ENCODE measurements at regions not wholly inside any gene's neighbourhood (a gene's known extent, or its start where the extent isn't known, plus 50 kb on each side); places are given as distances from the start of the nearest gene placed in this dataset.

- Mint-ChIP-seq H3K9me3 (ENCODE audit: insufficient read depth) (no peaks in the 10 kb centered on the region), H3K4me1 (no peaks in the 10 kb centered on the region), H3K27ac (no peak overlapping the region), H3K27me3 (no peaks in the 10 kb centered on the region), H3K4me3 (no peak overlapping the region)
- ChIA-PET CTCF (no interaction called here), POLR2A (no interaction called here)
- Histone ChIP-seq H3K9ac (ENCODE audit: low read length) (no peak overlapping the region), H2AFZ (ENCODE audit: insufficient read depth, low read depth, low read length, poor library complexity, severe bottlenecking) (no peak overlapping the region), H3K27ac (ENCODE audit: low read length in 2 of 2) (no peak overlapping the region), H3K4me2 (replicated peaks; ENCODE audit: low read depth, low read length, poor library complexity, severe bottlenecking) (no peak overlapping the region), H3K4me3 (ENCODE audit: control extremely low read depth in 1 of 5, extremely low read depth in 1 of 5, insufficient read depth in 1 of 5, low read depth in 2 of 5, low read length in 4 of 5) (no peak overlapping the region), H3K27me3 (replicated peaks in 1 of 4; ENCODE audit: control extremely low read depth in 1 of 4, control insufficient read depth in 3 of 4, insufficient read depth in 4 of 4, low read length in 3 of 4) (no peaks in the 10 kb centered on the region), H3K4me1 (ENCODE audit: control insufficient read depth in 2 of 2, insufficient read depth in 2 of 2, low read length in 2 of 2) (no peaks in the 10 kb centered on the region), H3K79me2 (ENCODE audit: control insufficient read depth, insufficient read depth, low read length) (no peaks in the 10 kb centered on the region), H3K9me3 (ENCODE audit: control extremely low read depth in 1 of 3, control insufficient read depth in 2 of 3, insufficient read depth in 1 of 3, low read length in 2 of 3) (no peaks in the 10 kb centered on the region), H3K36me3 (replicated peaks in 1 of 2; ENCODE audit: control extremely low read depth in 1 of 2, control insufficient read depth in 1 of 2, extremely low read depth in 1 of 2, insufficient read depth in 2 of 2, low read length in 1 of 2) (no peaks in the 10 kb centered on the region), H4K20me1 (ENCODE audit: control insufficient read depth, insufficient read depth, low read length, poor library complexity, severe bottlenecking) (no peaks in the 10 kb centered on the region)
- ATAC-seq (ENCODE audit: low read depth) (no peak), DNase-seq (no peak)
- no CpG with 5 or more reads among the region's 2 CpGs for WGBS (ENCODE audit: insufficient coverage)
- intact Hi-C loops (cut with micrococcal nuclease) = no loop called here
- TF ChIP-seq EZH2 (IDR thresholded peaks at IDR 0.05; ENCODE audit: borderline replicate concordance, insufficient read depth, low read depth, low read length, poor library complexity, severe bottlenecking) (no peak), CTCF (IDR thresholded peaks at IDR 0.05) (no peak)
These were observed 90.3 kb upstream of the EGLN3 start for GRCh38 chr14:34041220-34041619.

- Histone ChIP-seq H3K79me2 (ENCODE audit: control insufficient read depth, insufficient read depth, low read length) (no peaks in the 10 kb centered on the region), H3K36me3 (replicated peaks in 1 of 2; ENCODE audit: control extremely low read depth in 1 of 2, control insufficient read depth in 1 of 2, extremely low read depth in 1 of 2, insufficient read depth in 2 of 2, low read length in 1 of 2) (no peaks in the 10 kb centered on the region), H3K4me3 (ENCODE audit: control extremely low read depth in 1 of 5, extremely low read depth in 1 of 5, insufficient read depth in 1 of 5, low read depth in 2 of 5, low read length in 4 of 5) (no peak overlapping the region), H3K9ac (ENCODE audit: low read length) (no peak overlapping the region), H2AFZ (ENCODE audit: insufficient read depth, low read depth, low read length, poor library complexity, severe bottlenecking) (no peak overlapping the region), H3K27me3 (replicated peaks in 1 of 4; ENCODE audit: control extremely low read depth in 1 of 4, control insufficient read depth in 3 of 4, insufficient read depth in 4 of 4, low read length in 3 of 4) (no peaks in the 10 kb centered on the region), H3K4me2 (replicated peaks; ENCODE audit: low read depth, low read length, poor library complexity, severe bottlenecking) (no peak overlapping the region), H3K4me1 (ENCODE audit: control insufficient read depth in 2 of 2, insufficient read depth in 2 of 2, low read length in 2 of 2) (no peaks in the 10 kb centered on the region), H3K27ac (ENCODE audit: low read length in 2 of 2) (no peak overlapping the region), H4K20me1 (ENCODE audit: control insufficient read depth, insufficient read depth, low read length, poor library complexity, severe bottlenecking) (no peaks in the 10 kb centered on the region), H3K9me3 (ENCODE audit: control extremely low read depth in 1 of 3, control insufficient read depth in 2 of 3, insufficient read depth in 1 of 3, low read length in 2 of 3) (no peaks in the 10 kb centered on the region)
- intact Hi-C loops (cut with micrococcal nuclease) = no loop called here
- ChIA-PET CTCF (no interaction called here), POLR2A (no interaction called here)
- ATAC-seq (ENCODE audit: low read depth) (no peak), DNase-seq (no peak)
- TF ChIP-seq EZH2 (IDR thresholded peaks at IDR 0.05; ENCODE audit: borderline replicate concordance, insufficient read depth, low read depth, low read length, poor library complexity, severe bottlenecking) (no peak), CTCF (IDR thresholded peaks at IDR 0.05) (no peak)
- no peaks in the 10 kb centered on the region for H3K27me3 Mint-ChIP-seq
- no peak overlapping the region for H3K27ac Mint-ChIP-seq
- no peak overlapping the region for H3K4me3 Mint-ChIP-seq
- H3K9me3 Mint-ChIP-seq (ENCODE audit: insufficient read depth) = no peaks in the 10 kb centered on the region
- no peaks in the 10 kb centered on the region for H3K4me1 Mint-ChIP-seq
These were observed 89.9 kb upstream of the EGLN3 start for GRCh38 chr14:34040766-34041165.
